GM12891 (cell line): ENCODE measurements at regions not wholly inside any gene's neighbourhood (a gene's known extent, or its start where the extent isn't known, plus 50 kb on each side); places are given as distances from the start of the nearest gene placed in this dataset.

Experiments
- DNase-seq: peaks from one replicate; pipeline ENCODE4 v3.0.0; 2011; ENCODE audit warnings: low spot score; ENCODE audit not compliant: insufficient read length
- FAIRE-seq: peaks from 2 replicates; lab custom pipeline; 2011; peaks lifted over from hg19 to GRCh38; lab: Jason Lieb, UNC
- PAX5 ChIP-seq: IDR thresholded peaks from 2 replicates; pipeline ENCODE4 v1.6.1; 2011; ENCODE audit warnings: low read length, moderate library complexity, mild to moderate bottlenecking; ENCODE audit not compliant: insufficient read depth, severe bottlenecking
- POLR2A ChIP-seq: IDR thresholded peaks from 2 replicates; pipeline ENCODE4 v1.6.1; 2011; ENCODE audit warnings: low read depth, low read length, control low read depth
- POLR2AphosphoS5 ChIP-seq: IDR thresholded peaks from 2 replicates; pipeline ENCODE4 v1.6.1; 2011; ENCODE audit warnings: low read depth, low read length, control low read depth
- POU2F2 ChIP-seq: IDR thresholded peaks from 2 replicates; pipeline ENCODE4 v1.6.1; 2011; ENCODE audit warnings: low read depth, mild to moderate bottlenecking, control low read depth, low read length, moderate library complexity
- SPI1 ChIP-seq: IDR thresholded peaks from 2 replicates; pipeline ENCODE4 v1.6.1; 2011; ENCODE audit warnings: low read depth, low read length, control low read depth
- TAF1 ChIP-seq: IDR thresholded peaks from 2 replicates; pipeline ENCODE4 v1.6.1; 2011; ENCODE audit warnings: low read depth, low read length, control low read depth

- DNase-seq: no peak
- TF ChIP-seq SPI1: no peak
- no peak for TF ChIP-seq POLR2A
- TF ChIP-seq POLR2AphosphoS5: no peak
- no peak for TF ChIP-seq POU2F2
- no peak for TF ChIP-seq PAX5
- TF ChIP-seq TAF1: no peak
- FAIRE-seq: no peak
Measured at GRCh38 chr18:60500960-60501359, 128.4 kb upstream of the MC4R start.

- no peak for TF ChIP-seq POLR2AphosphoS5
- TF ChIP-seq TAF1: no peak
- no peak for TF ChIP-seq POU2F2
- TF ChIP-seq POLR2A: no peak
- TF ChIP-seq SPI1: no peak
- TF ChIP-seq PAX5: no peak
- FAIRE-seq (no peak), DNase-seq (no peak)
Measured at GRCh38 chr18:60502591-60502990, 130.0 kb upstream of the MC4R start.

- TF ChIP-seq SPI1 (no peak), POLR2AphosphoS5 (no peak), PAX5 (no peak), TAF1 (no peak), POU2F2 (no peak)
- DNase-seq (no peak), FAIRE-seq (no peak)
Measured at GRCh38 chr18:60503199-60503598, 130.6 kb upstream of the MC4R start.

DNA sequence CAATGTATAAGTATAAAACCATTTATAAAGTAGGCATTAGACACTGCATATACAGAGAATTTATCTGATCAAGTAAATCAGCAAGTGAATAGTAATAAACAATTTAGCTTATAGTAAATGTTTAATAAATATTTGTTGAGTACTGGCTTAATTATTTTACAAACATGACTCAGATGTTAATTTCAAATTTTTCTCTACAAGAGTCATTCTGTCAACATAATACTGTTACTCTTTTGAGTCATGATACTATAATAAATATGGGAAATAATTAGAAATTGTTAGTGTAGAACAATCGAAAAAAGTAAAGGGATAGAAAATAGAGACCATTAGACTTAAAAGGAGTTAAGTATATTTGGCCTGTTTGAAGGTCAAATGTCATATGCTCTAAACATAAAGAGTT is 133.6 kb upstream of the MC4R start:
- DNase-seq (no peak), FAIRE-seq (no peak)
- TF ChIP-seq TAF1: no peak
- no peak for TF ChIP-seq PAX5
- no peak for TF ChIP-seq SPI1
- TF ChIP-seq POLR2AphosphoS5: no peak
- TF ChIP-seq POU2F2: no peak
- TF ChIP-seq POLR2A: no peak

GRCh38 chr18:60506682-60507081 is 134.1 kb upstream of the MC4R start:
- FAIRE-seq: no peak
- TF ChIP-seq SPI1 (no peak), POU2F2 (no peak), POLR2AphosphoS5 (no peak), TAF1 (no peak)
- DNase-seq: no peak

DNA sequence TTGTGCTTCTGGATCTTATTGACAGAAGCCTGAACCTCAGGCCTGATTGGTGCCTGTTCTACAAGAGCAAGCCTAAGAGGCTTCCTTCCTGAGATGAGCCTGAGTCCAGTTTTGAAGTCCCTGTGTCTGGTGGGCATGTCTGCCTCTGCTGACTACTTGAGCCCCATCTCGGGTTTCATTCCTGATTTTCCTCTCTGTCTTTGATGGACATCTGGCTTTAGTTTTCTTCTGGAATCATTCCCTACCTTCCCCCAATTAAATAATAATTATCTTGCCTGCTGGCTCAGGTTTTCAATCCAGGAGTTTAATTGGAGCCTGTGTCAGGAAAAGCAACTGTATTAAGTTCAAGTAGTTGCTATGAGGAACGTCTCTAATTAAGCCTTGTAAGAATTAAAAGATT is 135.5 kb upstream of the MC4R start:
- TF ChIP-seq SPI1 (no peak), POLR2AphosphoS5 (no peak), PAX5 (no peak), TAF1 (no peak), POU2F2 (no peak), POLR2A (no peak)
- DNase-seq (no peak), FAIRE-seq (no peak)

- FAIRE-seq (no peak), DNase-seq (no peak)
- TF ChIP-seq POLR2A: no peak
- no peak for TF ChIP-seq POU2F2
Measured at GRCh38 chr18:60534538-60534937, 162.0 kb upstream of the MC4R start.

DNA sequence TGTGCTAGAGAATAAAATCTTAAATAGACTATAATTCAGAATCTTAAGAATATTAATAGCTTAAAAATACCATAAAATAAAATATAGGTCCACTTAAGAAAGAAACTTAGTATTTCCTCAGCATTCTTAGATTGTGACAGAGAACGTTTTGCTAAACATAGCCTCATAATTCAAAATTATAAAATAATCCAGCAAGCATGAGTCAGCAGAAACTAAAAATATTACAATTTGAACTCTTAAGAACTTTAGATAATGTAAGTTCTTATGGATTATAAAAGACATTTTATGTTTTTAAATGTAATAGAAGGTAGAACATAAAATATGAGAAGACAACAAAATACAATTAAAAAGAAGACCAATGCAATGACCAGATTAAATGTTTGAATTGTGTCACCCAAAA is 164.5 kb upstream of the MC4R start:
- no peak for TF ChIP-seq TAF1
- no peak for TF ChIP-seq POLR2AphosphoS5
- no peak for TF ChIP-seq PAX5
- TF ChIP-seq POU2F2: no peak
- TF ChIP-seq SPI1: no peak
- TF ChIP-seq POLR2A: no peak
- no peak for DNase-seq
- FAIRE-seq: no peak

DNA sequence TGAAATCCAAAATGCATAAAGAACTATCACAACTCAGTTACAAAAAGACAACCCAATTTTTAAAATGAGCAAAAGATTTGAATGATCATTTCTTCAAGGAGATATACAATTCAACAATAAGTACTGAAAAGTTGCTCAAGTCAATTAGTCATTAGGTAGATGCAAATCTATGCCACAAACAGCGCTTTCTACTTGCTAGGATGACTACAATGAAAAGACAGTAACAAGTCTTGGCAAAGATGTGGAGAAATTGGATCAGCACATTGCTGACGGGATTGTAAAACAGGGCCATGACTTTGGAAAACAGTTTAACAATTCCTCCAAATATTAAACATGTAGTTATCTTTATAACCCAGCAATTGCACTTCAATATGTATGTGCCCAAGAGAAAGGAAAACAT is 166.3 kb upstream of the MC4R start:
- DNase-seq (no peak), FAIRE-seq (no peak)
- TF ChIP-seq POU2F2: no peak
- no peak for TF ChIP-seq SPI1
- no peak for TF ChIP-seq TAF1
- no peak for TF ChIP-seq POLR2A
- no peak for TF ChIP-seq POLR2AphosphoS5

GRCh38 chr18:60541661-60542060 is 169.1 kb upstream of the MC4R start:
- TF ChIP-seq PAX5 (no peak), POU2F2 (no peak), TAF1 (no peak), POLR2A (no peak), POLR2AphosphoS5 (no peak), SPI1 (no peak)
- DNase-seq (no peak), FAIRE-seq (no peak)

DNA sequence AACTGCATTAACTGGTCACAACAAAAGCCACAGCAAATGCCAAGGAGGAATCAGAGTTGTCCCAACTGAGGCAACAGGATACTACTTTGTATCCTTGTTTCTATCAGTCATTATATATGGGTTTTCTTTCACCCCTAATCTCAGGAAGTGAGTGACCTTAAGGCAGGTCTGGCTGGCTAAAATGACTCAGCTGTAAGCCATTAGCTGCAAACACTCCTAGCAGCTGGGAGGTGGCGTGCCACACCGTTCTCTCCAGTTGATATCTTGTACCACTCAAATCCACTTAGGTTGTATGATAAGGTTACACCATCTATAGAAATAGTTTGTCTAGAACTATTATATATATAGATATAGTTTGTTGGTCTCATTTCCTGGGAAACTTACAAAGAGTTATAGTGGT is 171.1 kb upstream of the MC4R start:
- DNase-seq (no peak), FAIRE-seq (no peak)
- TF ChIP-seq SPI1 (no peak), PAX5 (no peak), POU2F2 (no peak), TAF1 (no peak)
